ENCODE measurements at regions not wholly inside any gene's neighbourhood (a gene's known extent, or its start where the extent isn't known, plus 50 kb on each side); places are given as distances from the start of the nearest gene placed in this dataset.

GRCh38 chr13:31436478-31436877, 236.7 kb downstream of the B3GLCT start:
- no peak for TF ChIP-seq RCOR1 (IDR thresholded peaks at IDR 0.05; ENCODE audit: borderline replicate concordance in 1 of 2, low read depth in 2 of 2, low read length in 2 of 2)
- no peak for TF ChIP-seq AFF1 (IDR thresholded peaks at IDR 0.05; ENCODE audit: low read depth in 1 of 2, partially characterized antibody in 2 of 2)
- TF ChIP-seq CTCF (IDR thresholded peaks at IDR 0.05 in 2 of 3, conservative IDR thresholded peaks at IDR 0.05 in 1 of 3; ENCODE audit: insufficient read depth in 2 of 3, low read depth in 1 of 3, low read length in 3 of 3) = no peak
- no peak for TF ChIP-seq NR1H2 (CRISPR knock-in tag; IDR thresholded peaks at IDR 0.05)
- TF ChIP-seq KAT8 (IDR thresholded peaks at IDR 0.05; ENCODE audit: low read depth) = no peak

Measured in K562 (cell line).